Femur (tissue), 1 donor: ENCODE measurements at regions not wholly inside any gene's neighbourhood (a gene's known extent, or its start where the extent isn't known, plus 50 kb on each side); places are given as distances from the start of the nearest gene placed in this dataset.

Source experiments
- DNase-seq: peaks from one replicate; pipeline ENCODE4 v3.0.0-alpha.2; 2017

DNA sequence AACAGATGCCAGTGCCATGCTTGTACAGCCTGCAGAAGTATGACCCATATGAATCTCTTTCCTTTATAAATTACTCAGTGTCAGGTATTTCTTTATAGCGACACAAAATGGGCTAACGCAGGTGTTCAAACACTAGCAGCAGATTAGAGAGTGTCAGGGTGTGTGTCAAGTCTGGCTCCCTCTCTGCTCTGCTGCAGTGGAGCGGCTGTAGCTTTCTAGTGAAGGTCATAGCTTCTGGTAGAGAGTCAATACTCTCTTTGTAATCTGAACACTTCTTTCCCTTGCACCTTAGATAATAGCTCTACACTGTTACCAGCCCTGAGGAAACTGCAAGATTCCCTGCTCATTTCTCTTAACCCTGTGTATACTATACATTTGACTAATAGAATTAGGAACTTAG, 483.2 kb upstream of the TGFBR2 start:
- DNase-seq, result no peak

DNA sequence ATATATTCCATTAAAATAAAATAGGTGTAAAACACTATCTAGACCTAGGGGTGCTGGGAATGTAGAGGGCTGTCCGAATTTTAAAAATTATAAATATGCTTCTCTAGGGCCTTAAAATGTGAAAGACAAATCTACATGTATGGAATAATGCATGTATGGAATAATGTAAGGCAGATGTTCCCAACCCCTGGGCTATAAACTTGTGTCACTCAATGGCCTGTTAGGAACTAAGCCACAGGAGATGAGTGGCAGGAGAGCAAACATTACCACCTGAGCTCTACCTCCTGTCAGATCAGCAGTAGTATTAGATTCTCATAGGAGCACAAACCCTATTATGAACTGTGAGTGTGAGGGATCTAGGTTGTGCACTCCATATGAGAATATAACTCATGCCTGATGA, 482.6 kb upstream of the TGFBR2 start:
- DNase-seq, result no peak

DNA sequence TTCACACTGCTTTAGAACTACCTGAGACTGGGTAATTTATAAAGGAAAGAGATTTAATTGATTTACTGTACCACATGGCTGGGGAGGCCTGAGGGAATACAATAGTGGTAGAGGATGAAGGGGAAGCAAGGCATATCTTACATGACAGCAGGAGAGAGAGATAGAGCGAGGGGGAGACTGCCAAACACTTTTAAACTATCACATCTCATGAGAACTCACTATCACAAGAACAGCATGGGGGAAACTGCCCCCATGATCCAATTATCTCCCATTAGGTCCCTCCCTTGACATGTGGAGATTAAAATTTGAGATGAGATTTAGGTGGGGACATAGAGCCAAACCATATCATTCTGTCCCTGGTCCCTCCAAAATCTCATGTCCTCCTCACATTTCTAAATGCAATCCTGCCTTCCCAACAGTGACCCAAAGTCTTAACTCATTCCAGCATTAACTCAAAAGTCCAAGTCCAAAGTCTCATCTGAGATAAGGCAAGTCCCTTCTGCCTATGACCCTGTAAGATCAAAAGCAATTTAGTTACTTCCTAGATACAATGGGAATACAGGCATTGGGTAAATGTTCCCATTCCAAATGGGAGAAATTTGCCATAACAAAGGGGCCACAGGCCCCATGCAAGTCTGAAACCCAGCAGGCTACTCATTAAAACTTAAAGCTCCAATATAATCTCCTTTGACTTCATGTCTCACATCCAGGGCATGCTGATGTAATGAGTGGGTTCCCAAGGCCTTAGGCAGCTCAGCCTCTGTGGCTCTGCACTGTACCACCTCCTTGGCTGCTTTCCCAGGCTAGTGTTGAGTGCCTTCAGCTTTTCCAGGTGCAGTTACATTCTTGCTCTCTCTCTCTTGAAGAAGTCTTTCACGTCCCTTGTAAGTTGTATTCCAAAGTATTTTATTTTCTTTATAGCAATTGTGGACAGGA, 481.7 kb upstream of the TGFBR2 start:
- DNase-seq, result peak; percentile 26

DNA sequence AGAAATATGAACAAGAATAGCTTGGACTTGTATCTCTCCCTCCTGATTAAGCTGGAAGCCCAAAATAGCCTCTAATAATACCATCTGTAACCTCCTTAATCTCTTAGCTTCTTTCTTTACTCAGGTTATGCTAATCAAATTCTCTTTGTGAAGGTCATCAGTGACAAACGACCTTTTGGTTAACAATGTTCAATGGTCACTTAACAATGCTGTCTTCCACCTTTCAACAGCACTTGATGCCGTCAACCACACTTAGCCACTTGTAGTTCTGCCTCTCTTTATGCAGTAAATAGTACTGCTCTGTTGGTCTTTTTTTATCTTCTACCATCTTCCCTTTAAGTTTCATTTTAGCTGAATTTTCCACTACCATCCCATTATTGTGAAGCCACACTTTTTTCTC, 476.6 kb upstream of the TGFBR2 start:
- DNase-seq, result no peak

DNA sequence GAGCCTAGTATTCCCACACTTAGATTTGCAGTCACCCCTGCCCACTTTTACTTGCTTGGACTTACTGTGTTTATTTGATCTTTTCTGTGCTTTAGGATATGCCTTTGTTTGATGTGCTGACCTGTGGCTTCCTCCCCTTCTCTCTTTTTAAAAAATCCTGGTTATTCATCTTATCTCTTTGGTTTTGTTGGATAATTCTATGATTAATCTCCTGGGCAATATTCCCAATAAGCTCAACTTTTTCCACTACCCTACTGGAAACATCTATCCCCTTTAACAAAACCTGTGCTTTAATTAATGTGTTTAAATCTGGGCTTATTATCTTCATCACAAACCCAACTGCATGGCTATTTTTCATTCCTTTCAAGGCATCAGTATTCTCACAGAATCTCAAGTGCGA, 476.0 kb upstream of the TGFBR2 start:
- DNase-seq, result no peak

DNA sequence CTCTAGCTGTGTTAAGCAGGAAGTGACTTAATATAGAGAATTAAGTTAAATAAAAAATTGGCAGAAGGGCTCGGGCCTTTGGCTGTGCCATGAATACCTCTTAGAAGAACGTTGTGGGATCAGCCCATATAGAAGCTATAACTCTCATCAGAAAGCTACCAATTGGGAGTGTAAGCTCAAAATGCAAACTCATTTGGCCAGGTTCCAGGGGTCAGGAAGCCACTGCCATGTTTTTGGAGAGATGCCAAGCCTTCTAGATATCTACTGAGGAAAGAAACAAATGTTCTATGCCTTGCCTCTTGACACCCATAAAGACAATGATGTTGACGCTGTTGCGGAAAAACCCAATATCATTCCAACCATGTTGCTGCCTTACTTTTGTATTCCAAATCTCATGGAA, 475.2 kb upstream of the TGFBR2 start:
- DNase-seq, result no peak

DNA sequence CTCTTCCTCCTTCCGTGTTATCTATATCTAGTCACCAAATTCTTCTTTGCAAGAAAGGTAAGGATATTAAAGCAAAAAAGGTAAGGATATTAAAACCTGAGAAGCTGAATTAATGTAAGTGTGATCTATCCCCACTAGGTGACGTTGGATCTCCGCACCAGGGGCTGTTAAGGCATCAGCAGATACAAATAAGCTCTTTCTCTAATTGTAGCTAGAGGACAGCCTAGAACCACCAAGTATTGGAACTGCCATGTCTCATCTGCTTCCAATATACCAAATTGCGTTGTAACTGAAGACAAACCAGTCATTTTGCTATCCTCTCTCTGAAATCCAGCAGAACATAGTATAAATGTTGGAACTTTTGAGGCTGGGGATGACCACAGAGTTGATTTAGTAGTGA, 471.2 kb upstream of the TGFBR2 start:
- no peak for DNase-seq

DNA sequence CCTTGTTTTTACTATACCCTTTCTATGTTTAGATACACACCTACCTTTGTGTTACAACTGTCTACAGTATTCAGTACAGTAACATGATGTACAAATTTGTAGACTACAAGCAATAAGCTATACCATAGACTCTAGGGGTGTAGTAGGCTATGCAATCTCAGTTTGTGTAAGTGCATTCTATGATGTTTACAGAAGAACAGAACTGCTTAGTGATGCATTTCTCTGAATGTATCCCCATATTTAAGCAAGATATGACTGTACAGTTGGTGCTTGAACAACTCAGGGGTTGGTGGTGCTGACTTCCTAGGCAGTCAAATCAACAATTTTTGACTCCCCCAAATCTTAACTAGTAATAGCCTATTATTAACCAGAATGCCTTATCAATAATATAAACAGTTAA, 467.1 kb upstream of the TGFBR2 start:
- no peak for DNase-seq

DNA sequence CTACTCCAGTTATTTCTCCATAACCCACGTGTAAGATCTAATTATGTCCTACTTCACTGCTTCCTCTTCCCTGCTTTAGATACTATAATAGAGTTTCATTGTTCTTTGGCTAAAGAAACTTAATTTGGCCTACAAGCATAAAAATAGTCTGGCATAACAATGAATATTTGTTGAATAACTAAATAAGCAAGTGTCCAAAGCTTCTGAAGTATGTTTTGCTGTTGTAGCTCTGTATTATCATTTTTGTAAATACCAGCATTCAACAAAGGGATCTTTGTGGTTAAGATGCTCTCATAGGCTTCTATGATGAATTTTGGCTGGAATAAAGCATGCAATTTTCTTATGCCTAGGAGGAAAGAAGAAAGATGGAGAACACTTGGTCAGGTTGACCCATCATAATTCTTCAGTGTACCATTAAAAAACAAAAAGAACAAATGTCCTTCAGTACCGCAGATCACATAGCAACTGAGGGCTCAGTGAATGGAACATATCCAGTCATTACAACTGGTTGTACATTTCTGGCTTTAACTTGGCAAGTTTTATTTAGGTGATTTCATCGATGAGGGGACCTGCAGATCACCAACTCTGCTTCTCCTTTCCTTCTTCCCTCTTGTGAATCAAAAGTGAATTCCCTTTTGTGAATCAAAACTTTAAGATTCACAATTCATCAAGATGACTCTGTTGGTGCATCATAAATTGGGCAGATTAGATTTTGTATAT, 465.9 kb upstream of the TGFBR2 start:
- DNase-seq, result no peak

DNA sequence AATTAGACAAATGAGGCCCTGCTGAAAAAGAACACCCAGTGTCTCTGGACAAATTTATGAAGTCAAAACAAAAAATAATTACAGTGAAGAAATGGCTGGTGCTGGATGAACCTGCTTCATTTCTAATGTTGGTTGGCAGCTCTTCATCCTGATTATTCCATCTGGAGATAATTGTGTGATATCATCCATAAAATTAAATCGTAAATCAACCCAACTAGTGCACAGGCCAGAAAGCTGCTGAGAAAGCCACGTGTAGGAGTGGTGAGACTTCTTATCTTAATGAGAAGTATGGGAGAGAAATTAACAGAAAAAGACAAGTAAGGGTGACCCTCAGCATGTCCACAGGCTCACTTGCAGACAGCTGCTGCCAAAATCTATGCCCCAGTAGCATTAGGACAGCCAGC, 465.2 kb upstream of the TGFBR2 start:
- DNase-seq, result peak; percentile 25

DNA sequence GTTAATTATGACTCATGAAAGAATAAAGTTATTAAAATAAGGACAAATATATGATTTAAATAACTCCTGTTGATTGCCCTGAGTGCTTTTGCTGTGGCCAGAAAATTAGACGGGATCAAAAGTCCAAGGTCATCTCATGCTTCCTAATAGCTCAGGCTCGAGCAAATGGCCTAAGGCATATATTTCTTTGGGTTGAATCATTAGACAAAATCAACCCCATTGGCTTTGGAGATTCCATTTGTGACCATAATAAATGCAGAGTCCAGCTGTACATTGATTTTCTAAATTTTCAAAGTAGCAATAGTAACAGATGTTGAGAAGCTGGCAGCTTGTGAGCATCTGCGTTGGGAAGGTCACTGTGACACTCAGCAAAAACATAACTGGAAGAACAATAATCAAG, 464.5 kb upstream of the TGFBR2 start:
- no peak for DNase-seq

DNA sequence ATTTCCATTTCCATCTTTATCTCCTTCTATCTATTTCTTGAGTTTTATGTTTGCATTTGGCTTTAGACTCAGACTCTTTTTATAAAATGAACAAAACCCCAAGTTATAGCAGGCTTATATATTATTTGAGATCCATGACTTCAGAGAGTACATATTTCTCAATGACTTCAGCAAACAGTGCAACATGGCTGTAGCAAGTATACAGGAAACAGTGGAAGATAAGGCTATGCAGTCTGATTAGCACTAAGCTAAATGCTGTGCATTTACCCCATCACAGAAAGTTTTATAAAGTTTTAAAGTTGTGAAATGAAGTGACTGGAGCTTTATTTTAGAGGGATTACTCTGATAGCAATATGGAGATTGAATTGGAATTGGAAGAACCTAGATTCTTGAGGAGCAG, 463.5 kb upstream of the TGFBR2 start:
- DNase-seq, result no peak

DNA sequence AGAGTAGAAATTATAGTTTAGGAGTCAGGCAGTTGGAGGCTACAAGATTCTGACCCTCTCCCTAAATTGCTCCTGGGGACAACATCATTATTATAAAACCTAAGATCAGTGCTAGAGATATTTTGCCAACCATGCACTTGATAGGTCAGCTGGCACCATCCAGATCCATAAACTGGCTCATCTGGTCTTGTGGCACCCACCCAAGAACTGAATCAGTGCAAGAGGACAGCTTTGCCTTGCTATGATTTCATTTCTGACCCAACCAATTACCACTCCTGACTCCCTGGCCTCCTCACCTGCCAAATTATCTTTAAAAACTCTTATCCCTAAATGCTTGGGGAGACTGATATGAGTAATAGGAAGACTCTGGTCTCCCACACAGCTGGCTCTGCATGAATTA, 461.1 kb upstream of the TGFBR2 start:
- DNase-seq, result no peak

DNA sequence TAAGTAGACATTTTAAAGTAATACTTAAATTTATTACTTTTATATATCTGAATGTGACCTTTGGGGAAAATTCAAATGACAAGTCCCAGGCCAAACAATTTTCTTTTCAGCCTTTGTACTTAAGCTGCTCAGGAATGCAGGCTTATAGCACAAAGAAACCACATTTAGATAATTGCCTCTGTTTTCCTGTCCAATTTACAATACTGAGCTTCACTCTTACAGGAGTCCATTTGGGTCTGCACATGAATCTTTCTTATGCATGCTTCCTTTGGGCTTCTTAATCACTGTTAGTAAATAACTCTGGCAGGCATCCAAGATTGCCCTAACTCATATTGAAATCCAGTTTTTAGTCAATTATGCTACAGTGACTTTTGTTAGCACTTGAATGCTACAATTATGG, 459.4 kb upstream of the TGFBR2 start:
- no peak for DNase-seq

DNA sequence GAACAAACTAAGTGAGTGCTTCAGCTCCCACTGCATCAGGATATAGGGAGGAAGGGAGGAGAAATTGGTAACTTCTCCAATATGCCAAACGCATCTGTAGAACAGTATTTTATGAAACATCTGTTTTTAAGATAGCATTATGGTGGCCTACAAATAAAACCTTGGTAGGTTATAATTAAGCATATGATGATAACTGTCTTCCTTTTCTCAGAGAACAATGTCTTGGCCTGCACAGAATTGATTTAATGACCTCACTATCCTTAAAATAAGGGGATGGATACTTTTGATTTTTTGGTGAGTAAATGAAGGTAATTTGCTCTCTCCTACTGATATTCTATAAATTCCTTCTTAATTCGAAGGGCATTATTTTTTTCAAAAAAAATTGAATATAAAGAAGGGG, 451.5 kb upstream of the TGFBR2 start:
- DNase-seq, result no peak

DNA sequence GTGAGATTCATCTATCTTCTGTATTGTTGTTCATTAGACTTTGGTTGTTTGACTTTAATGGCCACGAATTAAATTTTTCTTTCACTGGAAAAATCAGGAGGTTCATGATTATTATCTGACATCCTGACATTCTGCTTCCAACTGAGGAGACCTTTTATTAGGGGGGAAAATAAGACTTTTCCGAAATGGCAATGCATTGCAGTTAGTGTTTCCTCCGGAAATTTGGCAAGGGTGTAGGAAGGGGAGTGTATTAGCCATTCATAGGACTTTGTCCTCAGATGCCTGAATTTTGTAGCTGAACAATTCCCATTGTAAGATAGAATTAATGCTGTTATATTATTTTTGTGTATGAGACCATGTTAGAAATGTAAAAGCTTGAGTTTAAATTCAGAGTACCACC, 450.6 kb upstream of the TGFBR2 start:
- DNase-seq, result no peak

DNA sequence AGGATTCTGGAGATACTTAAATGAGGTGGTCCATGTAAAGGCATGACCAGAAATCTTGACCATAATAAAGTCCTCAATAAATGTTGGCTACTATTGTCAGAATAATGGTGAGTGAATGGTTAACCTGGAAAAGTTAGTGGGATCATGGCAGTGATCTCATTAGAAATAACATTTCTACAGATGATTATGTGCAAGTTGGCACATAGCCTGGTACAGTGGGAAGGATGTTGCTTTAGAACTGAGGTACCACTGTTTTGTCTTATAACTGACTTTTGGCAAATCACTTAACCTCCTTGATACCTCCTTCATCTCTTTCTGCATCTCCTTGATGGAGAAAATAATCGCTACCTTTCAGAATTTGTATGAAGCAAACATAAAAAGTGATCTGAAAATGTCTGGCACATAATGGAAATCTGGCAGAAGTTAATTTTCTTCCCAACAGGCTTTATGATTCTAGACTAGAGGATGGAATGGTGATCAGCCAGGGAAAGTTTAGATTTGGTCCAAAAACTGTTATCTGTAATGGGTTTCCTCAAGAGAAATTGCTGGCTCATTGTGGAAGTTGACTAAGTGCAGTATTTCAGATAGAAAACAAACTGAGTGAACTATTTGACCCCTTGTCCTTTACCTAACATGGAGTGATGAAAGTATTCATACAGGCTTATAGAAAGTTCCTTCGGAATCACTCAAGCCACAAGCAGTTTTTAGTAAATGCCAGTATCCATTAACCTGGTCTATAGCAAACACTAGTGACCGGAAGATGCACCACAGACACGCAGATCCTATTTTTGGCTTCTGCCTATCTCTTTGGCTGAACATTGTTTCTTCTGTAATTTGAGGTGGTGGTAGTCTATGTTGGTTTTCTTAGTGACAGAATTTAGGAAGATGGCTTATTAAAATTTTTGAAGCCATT, 449.6 kb upstream of the TGFBR2 start:
- no peak for DNase-seq

DNA sequence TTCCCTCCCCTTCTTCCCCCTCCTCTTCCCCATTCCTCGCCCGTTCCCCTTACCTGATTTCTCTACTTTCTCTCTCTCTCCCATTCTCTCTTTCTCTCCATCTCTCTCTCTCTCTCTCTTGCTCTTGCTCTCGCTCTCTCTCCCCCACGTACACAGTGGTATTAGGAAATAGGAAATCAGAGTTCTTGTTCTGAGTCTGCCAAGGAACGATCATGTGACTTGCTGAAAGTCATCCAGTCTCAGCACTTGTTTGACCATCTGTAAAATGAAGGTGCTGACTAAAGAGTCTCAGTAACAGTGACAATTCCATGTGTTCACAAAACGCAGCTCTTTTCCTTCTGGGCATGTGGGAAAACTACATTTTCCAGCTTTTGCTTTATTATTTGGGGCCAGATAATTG, 445.0 kb upstream of the TGFBR2 start:
- peak; percentile 22 for DNase-seq

DNA sequence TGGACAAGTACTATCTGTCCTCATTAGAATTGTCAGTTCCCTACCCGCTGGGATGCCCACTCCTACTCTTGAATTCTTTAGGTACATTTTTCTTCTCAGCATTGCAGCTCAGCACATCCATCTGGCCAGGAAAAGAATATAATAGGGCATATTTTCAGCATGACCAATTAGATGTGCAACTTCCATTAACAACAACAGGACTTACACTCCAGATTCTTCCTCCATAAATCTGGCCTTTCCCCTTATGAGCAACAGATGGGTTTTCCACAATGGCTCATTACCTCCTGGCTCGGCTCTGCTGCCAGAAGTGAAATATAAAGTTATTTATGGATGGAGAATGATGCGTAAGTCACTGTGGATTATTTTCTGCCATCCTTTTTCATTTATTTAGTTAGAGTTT, 443.8 kb upstream of the TGFBR2 start:
- DNase-seq, result no peak

DNA sequence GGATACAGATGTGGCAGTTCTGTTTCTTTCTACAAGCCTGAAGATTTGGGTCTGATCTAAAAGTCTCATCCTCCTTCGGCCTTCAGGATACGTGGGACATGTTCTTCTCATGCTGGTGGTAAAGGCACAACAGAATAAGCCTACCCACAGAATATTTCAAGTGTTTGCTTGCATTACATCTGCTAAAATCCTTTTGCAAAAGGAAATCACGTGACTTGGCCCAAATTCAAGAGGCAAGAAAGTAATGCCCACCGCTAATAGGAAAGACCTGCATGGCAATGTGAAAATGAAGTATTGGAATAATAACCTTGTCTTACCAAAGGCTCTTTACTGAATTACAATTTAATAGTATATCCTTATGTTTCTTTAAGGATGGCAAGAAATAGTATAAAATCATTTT, 439.9 kb upstream of the TGFBR2 start:
- DNase-seq, result no peak

DNA sequence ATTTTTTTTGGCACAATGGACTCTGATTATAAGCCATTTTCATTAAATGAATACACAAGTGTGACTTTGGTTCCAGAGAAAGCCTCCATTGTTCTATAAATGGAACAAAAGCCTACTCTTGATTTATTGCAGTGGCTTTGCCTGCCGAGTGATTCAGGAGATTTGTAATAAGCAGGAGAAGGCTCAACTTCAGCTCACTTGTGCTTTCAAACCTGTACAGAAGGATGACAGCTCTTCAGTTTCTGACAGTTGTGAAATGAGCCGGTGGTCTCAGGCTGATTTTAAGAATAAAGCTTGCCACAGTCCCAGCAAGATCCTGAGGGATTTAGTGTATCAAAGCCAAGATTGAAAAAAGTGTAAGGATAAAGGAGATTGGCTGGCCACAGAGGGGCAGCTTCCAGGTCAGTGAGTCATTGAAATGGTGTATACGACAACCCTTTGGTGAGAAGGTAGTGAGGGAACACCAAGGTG, 438.8 kb upstream of the TGFBR2 start:
- no peak for DNase-seq

DNA sequence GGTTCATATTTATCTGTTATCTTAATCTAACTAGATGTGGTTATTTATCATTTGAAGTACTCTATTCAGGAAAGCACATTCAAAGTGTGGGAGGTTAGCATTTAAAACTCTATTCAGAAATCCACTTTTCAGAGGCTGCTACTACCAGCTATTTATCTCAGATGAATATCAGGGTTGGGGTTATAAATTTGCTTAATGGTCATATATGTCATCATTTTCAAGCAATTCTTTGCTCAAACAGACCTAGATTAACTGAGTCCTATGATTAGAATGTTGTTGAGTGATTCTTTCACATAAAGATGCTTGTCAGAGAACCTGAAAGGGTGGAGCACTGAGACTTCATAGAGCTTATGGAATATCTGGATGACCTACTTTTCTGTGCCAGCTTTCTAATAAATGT, 436.9 kb upstream of the TGFBR2 start:
- no peak for DNase-seq
